Activated T-helper 2 cell treated with anti-CD3 and anti-CD28 coated beads, Interferon-gamma antibody, Interleukin-2, Interleukin-4, amounts not matched to agents 10 μg/mL and 5 μg/mL and 100 μg/mL, durations not matched to agents 14 hours and 24 hours and 36 hours (primary cell): ENCODE measurements at regions not wholly inside any gene's neighbourhood (a gene's known extent, or its start where the extent isn't known, plus 50 kb on each side); places are given as distances from the start of the nearest gene placed in this dataset.
"Not testable (repeated sequence)": the region's sequence is repeated elsewhere in the genome, so short reads cannot be mapped to it uniquely, and the experiment has no call there.

Experiments used
- DNase-seq: peaks from one replicate; pipeline ENCODE4 v3.0.0; 2021; ENCODE audit warnings: low spot score
- H3K27ac Mint-ChIP-seq: one replicate; pipeline ENCODE4 v1.8.0; 2021; ENCODE audit warnings: mixed read lengths
- H3K27me3 Mint-ChIP-seq: one replicate; pipeline ENCODE4 v1.8.0; 2021; ENCODE audit warnings: low read depth, mixed read lengths
- H3K36me3 Mint-ChIP-seq: one replicate; pipeline ENCODE4 v1.8.0; 2021; ENCODE audit warnings: low read depth, mixed read lengths
- H3K4me1 Mint-ChIP-seq: one replicate; pipeline ENCODE4 v1.8.0; 2021; ENCODE audit warnings: low read depth, mixed read lengths
- H3K4me3 Mint-ChIP-seq: one replicate; pipeline ENCODE4 v1.8.0; 2021; ENCODE audit warnings: low read depth, mild to moderate bottlenecking, moderate library complexity, mixed read lengths
- H3K9me3 Mint-ChIP-seq: one replicate; pipeline ENCODE4 v1.8.0; 2021; ENCODE audit warnings: mixed read lengths
- intact Hi-C: fragments of 100-400 bp; cut with micrococcal nuclease; formaldehyde crosslinking; loops from one replicate; pipeline ENCODE4 v1.15.1; 2023

GRCh38 chr15:96818861-96819260, 488.4 kb downstream of the NR2F2 start:
- no peaks in the 10 kb centered on the region for H3K4me1 Mint-ChIP-seq
- H3K36me3 Mint-ChIP-seq, result no peaks in the 10 kb centered on the region
- no peaks in the 10 kb centered on the region for H3K27me3 Mint-ChIP-seq
- intact Hi-C loops, result no loop called here
- H3K27ac Mint-ChIP-seq, result no peak overlapping the region
- DNase-seq, result no peak
- H3K4me3 Mint-ChIP-seq, result no peak overlapping the region
- H3K9me3 Mint-ChIP-seq, result peaks cover 4% of the 10 kb centered on the region

GRCh38 chr15:96827981-96828380, 497.5 kb downstream of the NR2F2 start:
- H3K4me1 Mint-ChIP-seq, result no peaks in the 10 kb centered on the region
- DNase-seq, result no peak
- intact Hi-C loops, result no loop called here
- no peaks in the 10 kb centered on the region for H3K36me3 Mint-ChIP-seq
- H3K4me3 Mint-ChIP-seq, result no peak overlapping the region
- H3K9me3 Mint-ChIP-seq, result peaks cover 4% of the 10 kb centered on the region
- H3K27me3 Mint-ChIP-seq, result no peaks in the 10 kb centered on the region
- no peak overlapping the region for H3K27ac Mint-ChIP-seq

DNA sequence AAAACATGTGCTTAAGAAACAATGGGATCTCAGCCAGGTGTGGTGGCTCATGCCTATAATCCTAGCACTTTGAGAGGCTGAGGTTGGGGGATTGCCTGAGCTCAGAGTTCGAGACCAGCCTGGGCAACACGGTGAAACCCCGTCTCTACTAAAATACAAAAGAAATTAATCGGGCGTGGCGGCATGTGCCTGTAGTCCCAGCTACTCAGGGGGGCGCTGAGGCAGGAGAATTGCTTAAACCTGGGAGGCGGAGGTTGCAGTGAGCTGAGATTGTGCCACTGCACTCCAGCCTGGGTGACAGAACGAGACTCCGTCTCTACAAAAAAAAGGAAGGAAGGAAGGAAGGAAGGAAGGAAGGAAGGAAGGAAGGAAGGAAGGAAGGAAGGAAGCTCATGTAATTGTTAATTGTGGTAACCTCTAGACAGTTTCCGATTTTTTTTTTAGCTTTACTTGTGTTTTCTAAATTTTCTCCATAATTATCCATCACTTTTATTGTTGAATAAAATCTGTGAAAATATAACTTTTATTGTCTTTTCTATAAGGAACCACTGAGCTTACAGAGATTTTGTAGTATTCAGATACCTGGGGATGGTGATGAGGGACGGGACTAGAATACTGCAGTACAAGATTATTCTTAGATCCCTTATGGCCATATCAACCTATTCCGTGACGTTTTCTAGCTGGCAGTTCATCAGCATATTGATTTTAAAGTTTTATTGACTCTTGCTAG, 506.9 kb downstream of the NR2F2 start:
- Mint-ChIP-seq H3K27me3 (no peaks in the 10 kb centered on the region), H3K36me3 (no peaks in the 10 kb centered on the region), H3K4me3 (no peak overlapping the region), H3K9me3 (peaks cover 35% of the 10 kb centered on the region), H3K4me1 (no peaks in the 10 kb centered on the region), H3K27ac (no peak overlapping the region)
- no peak for DNase-seq
- intact Hi-C loops, result no loop called here

DNA sequence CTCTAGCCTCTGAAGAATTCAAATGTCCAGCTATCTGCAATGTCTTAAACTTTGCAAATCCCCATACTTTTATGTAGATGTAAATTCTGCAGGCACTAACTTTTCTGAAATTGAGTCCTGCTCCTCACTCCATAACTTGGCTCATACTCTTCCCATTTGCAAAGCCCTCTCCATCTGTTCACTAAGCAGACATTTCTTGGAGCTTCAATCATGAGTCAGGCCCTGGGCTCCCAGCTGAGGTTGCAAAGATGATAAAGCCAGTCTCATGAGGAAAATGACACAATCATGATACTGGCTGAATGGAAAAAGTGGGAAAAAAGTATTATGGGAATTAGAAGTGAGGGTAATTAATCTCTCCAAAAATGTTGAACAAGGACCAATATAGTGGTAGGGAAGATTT, 507.6 kb downstream of the NR2F2 start:
- no peak overlapping the region for H3K4me3 Mint-ChIP-seq
- DNase-seq, result no peak
- no peak overlapping the region for H3K27ac Mint-ChIP-seq
- intact Hi-C loops, result no loop called here
- H3K27me3 Mint-ChIP-seq, result no peaks in the 10 kb centered on the region
- no peaks in the 10 kb centered on the region for H3K36me3 Mint-ChIP-seq
- H3K9me3 Mint-ChIP-seq, result peaks cover 33% of the 10 kb centered on the region
- no peaks in the 10 kb centered on the region for H3K4me1 Mint-ChIP-seq

DNA sequence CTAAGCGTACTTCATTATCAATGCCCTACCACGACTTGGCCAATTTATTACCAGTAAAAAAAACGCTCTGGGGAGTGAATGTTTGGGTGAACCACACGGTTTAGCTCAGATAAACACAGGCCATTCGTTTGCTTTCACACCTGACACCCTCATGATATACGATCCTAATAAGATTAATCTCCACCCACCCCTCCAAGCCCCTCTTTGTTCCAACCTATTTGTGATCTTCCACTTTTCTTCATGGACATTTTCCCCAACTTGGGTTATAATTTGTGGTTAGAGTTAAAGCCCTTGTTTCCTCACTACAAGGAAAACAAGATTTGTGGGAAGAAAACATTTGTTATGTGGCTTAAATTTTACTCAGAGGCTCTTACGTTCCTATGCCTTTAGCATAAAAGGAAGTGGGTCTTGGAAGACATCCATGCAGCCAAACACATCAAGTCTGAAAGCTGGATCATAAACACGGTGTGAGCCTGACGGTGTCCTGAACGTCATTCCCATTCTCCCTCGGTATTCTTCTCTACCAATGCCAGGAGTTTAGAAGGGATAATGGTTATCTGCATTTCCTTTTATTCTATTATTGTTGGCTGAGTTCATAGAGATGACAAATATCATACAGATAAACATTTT, 518.9 kb downstream of the NR2F2 start:
- no peaks in the 10 kb centered on the region for H3K27me3 Mint-ChIP-seq
- H3K9me3 Mint-ChIP-seq, result peaks cover 29% of the 10 kb centered on the region
- H3K4me3 Mint-ChIP-seq, result no peak overlapping the region
- no peaks in the 10 kb centered on the region for H3K4me1 Mint-ChIP-seq
- no peak overlapping the region for H3K27ac Mint-ChIP-seq
- intact Hi-C loops, result no loop called here
- DNase-seq, result no peak
- no peaks in the 10 kb centered on the region for H3K36me3 Mint-ChIP-seq

DNA sequence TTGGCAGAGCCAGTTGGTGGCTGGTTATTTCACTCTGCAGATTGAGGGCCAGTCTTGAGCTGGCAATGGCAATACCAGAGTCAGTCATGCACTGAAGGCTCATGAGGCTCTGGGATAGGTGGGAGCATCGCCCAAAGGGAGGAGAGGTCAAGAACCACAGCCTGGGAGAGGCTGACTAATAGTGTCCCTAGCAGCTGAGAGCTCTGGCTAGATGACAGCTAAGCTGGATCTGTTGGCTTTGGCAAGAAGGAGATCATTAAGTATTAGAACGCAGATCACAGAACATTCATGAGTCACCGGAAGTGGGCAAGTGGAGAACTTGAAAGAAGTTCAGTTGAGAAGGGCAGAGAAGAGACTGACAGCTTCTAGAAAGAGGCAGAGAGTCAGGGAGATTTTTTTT, 521.1 kb downstream of the NR2F2 start:
- no peaks in the 10 kb centered on the region for H3K4me1 Mint-ChIP-seq
- H3K36me3 Mint-ChIP-seq, result no peaks in the 10 kb centered on the region
- H3K27ac Mint-ChIP-seq, result no peak overlapping the region
- peaks cover 28% of the 10 kb centered on the region for H3K9me3 Mint-ChIP-seq
- intact Hi-C loops, result no loop called here
- no peak for DNase-seq
- no peaks in the 10 kb centered on the region for H3K27me3 Mint-ChIP-seq
- H3K4me3 Mint-ChIP-seq, result no peak overlapping the region

DNA sequence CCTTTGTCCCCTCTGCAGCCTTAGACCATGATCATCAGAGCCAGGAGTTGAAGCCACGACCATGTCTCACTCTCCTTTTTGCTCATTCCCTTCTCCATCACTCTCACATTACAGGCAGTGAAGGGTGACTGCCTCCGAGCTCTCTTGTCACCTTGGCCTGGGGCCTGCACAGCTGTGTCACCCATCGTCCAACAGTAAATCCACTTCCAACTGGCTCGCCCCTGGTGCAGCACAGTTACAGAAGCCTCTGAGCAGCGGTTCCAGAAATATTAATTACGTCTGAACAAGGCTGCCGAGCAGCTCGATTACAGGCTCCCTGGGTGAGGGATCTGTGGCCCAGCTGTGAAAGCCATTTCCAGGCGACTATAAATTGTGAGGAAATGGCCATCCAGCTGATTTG, 528.2 kb downstream of the NR2F2 start:
- intact Hi-C loops, result no loop called here
- H3K27ac Mint-ChIP-seq, result no peak overlapping the region
- peaks cover 10% of the 10 kb centered on the region for H3K9me3 Mint-ChIP-seq

GRCh38 chr15:96860741-96861140, 530.2 kb downstream of the NR2F2 start:
- Mint-ChIP-seq H3K27me3 (no peaks in the 10 kb centered on the region), H3K9me3 (peaks cover 5% of the 10 kb centered on the region), H3K4me1 (no peaks in the 10 kb centered on the region), H3K36me3 (no peaks in the 10 kb centered on the region), H3K4me3 (no peak overlapping the region), H3K27ac (no peak overlapping the region)
- intact Hi-C loops, result no loop called here
- no peak for DNase-seq

More for the DNA sequence above, 528.2 kb downstream of the NR2F2 start:
- Mint-ChIP-seq H3K4me3 (no peak overlapping the region), H3K36me3 (no peaks in the 10 kb centered on the region), H3K4me1 (no peaks in the 10 kb centered on the region), H3K27me3 (no peaks in the 10 kb centered on the region)
- no peak for DNase-seq

DNA sequence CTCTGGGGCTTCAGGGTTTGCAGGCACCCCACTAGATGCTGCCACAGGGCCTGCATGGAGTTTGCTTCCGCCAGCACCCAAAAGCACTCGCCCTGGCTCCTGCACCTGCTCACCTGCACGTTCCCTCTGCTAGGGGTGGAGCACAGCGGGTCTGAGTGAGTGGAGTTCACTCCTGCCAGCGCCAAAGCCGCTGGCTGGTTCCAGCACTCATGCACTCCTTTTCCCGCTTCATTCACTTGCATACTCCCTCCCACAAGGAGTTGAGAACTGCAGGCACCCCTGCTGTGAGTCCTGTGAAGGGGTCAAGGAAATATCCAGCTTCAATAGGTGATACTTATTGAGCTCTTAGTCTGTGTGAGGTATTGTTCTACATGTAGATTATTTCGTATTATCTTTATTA, 537.5 kb downstream of the NR2F2 start:
- intact Hi-C loops, result no loop called here
- Mint-ChIP-seq H3K4me3 (no peak overlapping the region), H3K9me3 (peaks cover 28% of the 10 kb centered on the region), H3K27ac (no peak overlapping the region), H3K27me3 (no peaks in the 10 kb centered on the region), H3K36me3 (no peaks in the 10 kb centered on the region), H3K4me1 (no peaks in the 10 kb centered on the region)
- DNase-seq, result no peak

DNA sequence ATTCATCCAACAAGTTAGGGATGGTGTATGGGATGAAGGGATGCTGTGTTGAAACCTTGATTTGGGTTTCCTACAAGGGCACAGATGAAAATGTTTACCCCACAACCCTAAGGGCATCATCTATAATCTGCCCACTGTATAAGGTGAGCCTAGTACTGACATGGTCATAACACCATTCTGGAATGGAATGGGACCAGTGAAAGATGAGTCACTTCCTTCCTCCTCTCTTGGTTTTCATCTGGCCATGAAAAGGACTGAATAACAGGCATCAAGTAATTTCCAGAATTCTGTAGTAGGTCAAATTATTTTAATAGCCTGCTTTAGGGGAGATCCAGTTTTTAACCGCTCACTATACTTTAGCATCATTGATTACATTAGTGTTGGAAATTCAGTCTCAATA, 538.6 kb downstream of the NR2F2 start:
- no peak overlapping the region for H3K27ac Mint-ChIP-seq
- no peak overlapping the region for H3K4me3 Mint-ChIP-seq
- H3K27me3 Mint-ChIP-seq, result no peaks in the 10 kb centered on the region
- intact Hi-C loops, result no loop called here
- no peaks in the 10 kb centered on the region for H3K36me3 Mint-ChIP-seq
- no peaks in the 10 kb centered on the region for H3K4me1 Mint-ChIP-seq
- DNase-seq, result no peak
- peaks cover 35% of the 10 kb centered on the region for H3K9me3 Mint-ChIP-seq

DNA sequence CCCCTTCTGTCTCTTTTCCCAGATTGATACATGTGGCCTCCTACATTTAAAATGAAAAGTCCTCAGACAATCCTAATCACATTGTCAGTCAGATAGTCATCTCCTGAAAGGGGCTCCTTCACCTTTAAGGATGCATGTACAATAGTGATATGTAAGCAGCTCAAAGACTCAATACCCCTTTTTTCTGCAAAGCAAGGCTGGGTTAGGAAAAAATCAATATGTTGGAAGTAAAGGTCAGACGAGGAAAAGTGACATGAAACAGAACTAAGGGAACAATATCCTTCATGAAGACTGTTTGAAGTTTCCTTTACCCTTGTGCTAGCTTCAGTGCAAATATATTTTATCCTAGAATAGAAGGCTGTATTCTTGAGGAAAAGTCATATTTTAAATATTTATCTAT, 539.3 kb downstream of the NR2F2 start:
- Mint-ChIP-seq H3K4me3 (no peak overlapping the region), H3K4me1 (no peaks in the 10 kb centered on the region), H3K36me3 (no peaks in the 10 kb centered on the region), H3K9me3 (peaks cover 34% of the 10 kb centered on the region), H3K27me3 (no peaks in the 10 kb centered on the region), H3K27ac (no peak overlapping the region)
- intact Hi-C loops, result no loop called here
- DNase-seq, result no peak

- no peaks in the 10 kb centered on the region for H3K36me3 Mint-ChIP-seq
These were observed 540.1 kb downstream of the NR2F2 start for GRCh38 chr15:96870580-96870979.

DNA sequence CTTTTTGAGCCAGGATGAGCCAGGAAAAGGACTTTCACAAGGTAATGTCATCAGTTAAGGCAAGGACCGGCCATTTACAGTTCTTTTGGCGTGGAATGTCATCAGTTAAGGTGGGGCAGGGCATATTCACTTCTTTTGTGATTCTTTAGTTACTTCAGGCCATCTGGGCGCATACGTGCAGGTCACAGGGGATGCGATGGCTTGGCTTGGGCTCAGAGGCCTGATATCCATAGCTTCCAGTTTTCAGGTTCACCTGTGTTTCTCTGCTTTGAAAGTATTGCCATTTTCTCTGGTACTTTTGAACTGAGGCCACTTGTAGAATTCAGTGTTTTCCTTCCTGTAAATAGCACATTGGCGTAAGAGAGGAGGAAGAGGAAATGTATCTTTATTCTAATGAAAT, 546.9 kb downstream of the NR2F2 start:
- H3K27me3 Mint-ChIP-seq, intact Hi-C loops, H3K4me1 Mint-ChIP-seq, DNase-seq, H3K36me3 Mint-ChIP-seq, H3K4me3 Mint-ChIP-seq, H3K27ac Mint-ChIP-seq: not testable (repeated sequence)
- peaks cover 20% of the 10 kb centered on the region for H3K9me3 Mint-ChIP-seq

More at GRCh38 chr15:96870580-96870979, 540.1 kb downstream of the NR2F2 start:
- intact Hi-C loops, result no loop called here
- Mint-ChIP-seq H3K27ac (no peak overlapping the region), H3K27me3 (no peaks in the 10 kb centered on the region), H3K4me3 (no peak overlapping the region), H3K4me1 (no peaks in the 10 kb centered on the region), H3K9me3 (peaks cover 35% of the 10 kb centered on the region)
- no peak for DNase-seq
